HepG2 (cell line): ENCODE measurements at regions not wholly inside any gene's neighbourhood (a gene's known extent, or its start where the extent isn't known, plus 50 kb on each side); places are given as distances from the start of the nearest gene placed in this dataset.

Experiments
- ATAC-seq: fragments of 200-7000 bp; cut with Tn5 transposase; 3 replicates; pipeline ENCODE4 v1.9.1; 2020; ENCODE audit warnings: mild to moderate bottlenecking, moderate library complexity
- BruUV-seq: library from RNA; stranded (reverse); fragments of 400-500 nt; replicated peaks from 2 replicates; lab custom pipeline; 2021; lab: Mats Ljungman, UMichigan
- CTCF ChIA-PET: fragments of 300-600 bp; formaldehyde crosslinking; extraction: SDS; loops from one replicate; lab custom pipeline; 2021; ENCODE audit warnings: low total read pairs, inconsistent platforms, low intra/inter-chr PET ratio; lab: Yijun Ruan, JAX
- POLR2A ChIA-PET: fragments of 350-600 bp; sonication (Branson Sonifier 250); formaldehyde crosslinking; loops from one replicate; lab custom pipeline; 2020; ENCODE audit warnings: antibody characterized with exemption, inconsistent platforms; lab: Yijun Ruan, JAX
- DNase-seq: peaks from one replicate; pipeline ENCODE4 v3.0.0-alpha.2; 2015; ENCODE audit warnings: low spot score
- FAIRE-seq: peaks from 3 replicates; lab custom pipeline; 2011; peaks lifted over from hg19 to GRCh38; lab: Jason Lieb, UNC
- H2AFZ ChIP-seq: one replicate; pipeline ENCODE4 v1.6.1; 2011; ENCODE audit warnings: low read length, inconsistent platforms
- H3K27ac ChIP-seq: fragments of 300-600 bp; 3 replicates; pipeline ENCODE4 v1.8.0; 2011; ENCODE audit warnings: mixed run types, mild to moderate bottlenecking, mixed read lengths, low read length, inconsistent platforms; ENCODE audit not compliant: insufficient read depth; ENCODE audit errors: extremely low read length
- H3K27me3 ChIP-seq, 2 experiments: fragments of 200-600 bp in 1 of 2; 2 replicates in 1 of 2; 3 replicates in 1 of 2; pipeline versions ENCODE4 v1.6.0 to v1.8.0; 2011; ENCODE audit warnings: low read length in 2 of 2, mild to moderate bottlenecking in 2 of 2, moderate library complexity in 2 of 2, inconsistent platforms in 1 of 2; ENCODE audit not compliant: insufficient read depth in 2 of 2, control insufficient read depth in 1 of 2
- H3K36me3 ChIP-seq, 2 experiments: fragments of 200-600 bp in 1 of 2; replicated peaks in 1 of 2; 2 replicates in 1 of 2; 3 replicates in 1 of 2; pipeline versions ENCODE4 v1.5.1 to v1.8.0; 2011; ENCODE audit warnings: low read length in 2 of 2, inconsistent platforms in 1 of 2; ENCODE audit not compliant: insufficient read depth in 2 of 2, control insufficient read depth in 1 of 2
- H3K4me1 ChIP-seq: 2 replicates; pipeline ENCODE4 v1.5.1; 2012; ENCODE audit warnings: low read length, inconsistent platforms; ENCODE audit not compliant: insufficient read depth
- H3K4me2 ChIP-seq: 2 replicates; pipeline ENCODE4 v1.6.0; 2011; ENCODE audit warnings: low read depth, low read length, inconsistent platforms
- H3K4me3 ChIP-seq, 3 experiments: fragments of 200-600 bp in 1 of 3; sonication (generic), shearing (Covaris generic) in 1 of 3; replicated peaks in 1 of 3; 2 replicates each; pipeline ENCODE4 v1.5.1; 2011 to 2016; ENCODE audit warnings: low read length in 3 of 3, inconsistent platforms in 2 of 3, low read depth in 2 of 3, mild to moderate bottlenecking in 2 of 3, control low read depth in 1 of 3, mixed read lengths in 1 of 3; ENCODE audit not compliant: insufficient read depth in 1 of 3
- H3K79me2 ChIP-seq: one replicate; pipeline ENCODE4 v1.6.1; 2011; ENCODE audit warnings: low read length, inconsistent platforms; ENCODE audit not compliant: insufficient read depth
- H3K9ac ChIP-seq: 2 replicates; pipeline ENCODE4 v1.6.0; 2011; ENCODE audit warnings: mild to moderate bottlenecking, low read depth, low read length, inconsistent platforms; ENCODE audit not compliant: insufficient read depth
- H3K9me3 ChIP-seq: 2 replicates; pipeline ENCODE4 v1.5.1; 2012; ENCODE audit warnings: mild to moderate bottlenecking, low read length
- H4K20me1 ChIP-seq: 2 replicates; pipeline ENCODE4 v1.6.0; 2011; ENCODE audit warnings: inconsistent platforms, mild to moderate bottlenecking, low read length, moderate library complexity; ENCODE audit not compliant: insufficient read depth
- CBFB ChIP-seq: sonication (generic); formaldehyde crosslinking; IDR thresholded peaks from 2 replicates; pipeline ENCODE4 v1.4.0; 2020; ENCODE audit warnings: missing genetic modification reagents
- GABPA ChIP-seq, 2 experiments: IDR thresholded peaks; 2 replicates each; pipeline ENCODE4 v1.6.1; 2011 to 2016; ENCODE audit warnings: low read depth in 2 of 2, low read length in 1 of 2, missing biosample characterization in 1 of 2, missing genetic modification characterization in 1 of 2
- LCORL ChIP-seq, 2 experiments: fragments of 450-650 bp in 1 of 2; sonication (generic) in 1 of 2; formaldehyde crosslinking in 1 of 2; IDR thresholded peaks; 2 replicates each; pipeline versions ENCODE4 v1.5.0 to v1.6.1; 2017 to 2020; ENCODE audit warnings: antibody characterized with exemption in 1 of 2, missing genetic modification reagents in 1 of 2
- MEF2D ChIP-seq: sonication (generic); formaldehyde crosslinking; IDR thresholded peaks from 2 replicates; pipeline ENCODE4 v1.5.1; 2020; ENCODE audit warnings: mild to moderate bottlenecking, missing genetic modification reagents
- TAF15 ChIP-seq: fragments of 200-400 bp; formaldehyde crosslinking; IDR thresholded peaks from one replicate; pipeline ENCODE4 v1.6.1; 2018; ENCODE audit warnings: mild to moderate bottlenecking, low read depth, low read length; ENCODE audit not compliant: poor library complexity, severe bottlenecking
- ZMYM4 ChIP-seq: sonication (generic); formaldehyde crosslinking; IDR thresholded peaks from 2 replicates; pipeline ENCODE4 v1.8.1; 2023; ENCODE audit warnings: mild to moderate bottlenecking, missing genetic modification reagents
- ZNF20 ChIP-seq: sonication (generic); formaldehyde crosslinking; IDR thresholded peaks from 2 replicates; pipeline ENCODE4 v1.4.0; 2020; ENCODE audit warnings: mild to moderate bottlenecking, moderate library complexity, missing genetic modification reagents
- ZNF232 ChIP-seq: sonication (generic); formaldehyde crosslinking; IDR thresholded peaks from 2 replicates; pipeline ENCODE4 v1.4.0; 2020; ENCODE audit warnings: missing genetic modification reagents, borderline replicate concordance
- ZNF30 ChIP-seq: sonication (generic); formaldehyde crosslinking; IDR thresholded peaks from 2 replicates; pipeline ENCODE4 v1.5.0; 2020; ENCODE audit warnings: mild to moderate bottlenecking, missing genetic modification reagents
- ZNF333 ChIP-seq: sonication (generic); formaldehyde crosslinking; IDR thresholded peaks from 2 replicates; pipeline ENCODE4 v1.4.0; 2020; ENCODE audit warnings: mild to moderate bottlenecking, missing genetic modification reagents, borderline replicate concordance
- ZNF720 ChIP-seq: sonication (generic); formaldehyde crosslinking; IDR thresholded peaks from 2 replicates; pipeline ENCODE4 v1.4.0; 2020; ENCODE audit warnings: missing genetic modification reagents
- ZSCAN20 ChIP-seq: sonication (generic); formaldehyde crosslinking; IDR thresholded peaks from 2 replicates; pipeline ENCODE4 v1.4.0; 2020; ENCODE audit warnings: missing genetic modification reagents, mild to moderate bottlenecking, borderline replicate concordance
- WGBS: methylation state at CpG from one replicate; pipeline ENCODE4 v1.1.6; 2017; ENCODE audit warnings: low lambda C conversion rate; 5-methylcytosine and 5-hydroxymethylcytosine counted together
- in situ Hi-C: cut with HindIII; loops from 2 replicates; pipeline ENCODE4 v1.10.0; 2017; ENCODE audit warnings: low pct_unique_long_range_greater_than_20kb; ENCODE audit not compliant: extremely low pct_ligation_motif_present
- intact Hi-C: fragments of 100-400 bp; cut with micrococcal nuclease; formaldehyde crosslinking; loops from one replicate; pipeline ENCODE4 v1.10.0; 2022; ENCODE audit not compliant: unreplicated experiment
- TF ChIP-seq, protein P1 (sequence below): sonication (generic); formaldehyde crosslinking; IDR thresholded peaks from 2 replicates; pipeline ENCODE4 v1.4.0; 2020; ENCODE audit warnings: missing genetic modification reagents, borderline replicate concordance

DNA sequence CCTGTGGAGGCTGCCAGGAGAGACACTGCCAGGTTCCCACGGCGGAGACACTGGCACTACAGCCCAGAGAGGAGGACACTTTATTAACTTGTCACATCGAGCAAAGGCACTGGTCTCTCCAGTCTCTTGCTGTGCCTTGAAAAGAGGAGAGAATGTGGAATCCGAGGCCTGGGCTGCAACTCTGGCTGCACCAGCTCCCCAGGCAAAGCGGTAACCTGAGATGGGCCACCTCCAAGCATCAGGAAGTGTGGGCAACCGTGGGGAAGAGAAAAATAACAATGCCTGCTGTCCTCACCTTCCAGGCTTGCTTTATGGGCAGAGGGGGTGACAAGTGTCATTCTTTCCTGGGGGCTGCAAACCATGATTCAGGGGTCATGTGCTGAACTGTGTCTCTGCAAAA is 91.6 kb upstream of the RGMA start:
- FAIRE-seq = no peak
- 15% methylated on average over 5 of the region's 6 CpGs for WGBS
- H3K4me1 ChIP-seq = no peaks in the 10 kb centered on the region
- ATAC-seq = no peak; the same call in 2 of the 3 replicates
- H2AFZ ChIP-seq = no peak overlapping the region
- H3K79me2 ChIP-seq = no peaks in the 10 kb centered on the region
- H3K27ac ChIP-seq = no peak overlapping the region
- ChIA-PET CTCF (no interaction called here), POLR2A (no interaction called here)
- no peaks in the 10 kb centered on the region for H3K36me3 ChIP-seq
- intact Hi-C loops = no loop called here
- BruUV-seq = no TSS peak
- peaks cover 0 to 20% of the 10 kb centered on the region in 2 experiments; a peak in 4 of 5 replicates for H3K27me3 ChIP-seq
- H3K9me3 ChIP-seq = no peaks in the 10 kb centered on the region
- H4K20me1 ChIP-seq = no peaks in the 10 kb centered on the region
- H3K9ac ChIP-seq = no peak overlapping the region
- no peak overlapping the region for H3K4me3 ChIP-seq
- DNase-seq = no peak
- H3K4me2 ChIP-seq = no peak overlapping the region
- TF ChIP-seq ZSCAN20 (no peak), ZNF232 (CRISPR knock-in tag) (no peak), MEF2D (CRISPR knock-in tag) (no peak), ZNF30 (CRISPR knock-in tag) (no peak), ZNF720 (no peak), TAF15 (no peak), ZNF333 (CRISPR knock-in tag) (no peak), LCORL (IDR thresholded peaks at IDR 0.05) (no peak), LCORL (CRISPR knock-in tag; IDR thresholded peaks at IDR 0.05) (no peak), CBFB (no peak), ZNF20 (CRISPR knock-in tag) (no peak), GABPA (IDR thresholded peaks at IDR 0.05; ENCODE audit: low read depth, low read length) (no peak), GABPA (CRISPR knock-in tag; IDR thresholded peaks at IDR 0.05; ENCODE audit: low read depth) (no peak), ZMYM4 (no peak)
- TF ChIP-seq, protein P1, sequence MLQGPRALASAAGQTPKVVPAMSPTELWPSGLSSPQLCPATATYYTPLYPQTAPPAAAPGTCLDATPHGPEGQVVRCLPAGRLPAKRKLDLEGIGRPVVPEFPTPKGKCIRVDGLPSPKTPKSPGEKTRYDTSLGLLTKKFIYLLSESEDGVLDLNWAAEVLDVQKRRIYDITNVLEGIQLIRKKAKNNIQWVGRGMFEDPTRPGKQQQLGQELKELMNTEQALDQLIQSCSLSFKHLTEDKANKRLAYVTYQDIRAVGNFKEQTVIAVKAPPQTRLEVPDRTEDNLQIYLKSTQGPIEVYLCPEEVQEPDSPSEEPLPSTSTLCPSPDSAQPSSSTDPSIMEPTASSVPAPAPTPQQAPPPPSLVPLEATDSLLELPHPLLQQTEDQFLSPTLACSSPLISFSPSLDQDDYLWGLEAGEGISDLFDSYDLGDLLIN (CRISPR knock-in tag) = no peak
- in situ Hi-C loops = no loop called here
